ENCODE measurements at regions not wholly inside any gene's neighbourhood (a gene's known extent, or its start where the extent isn't known, plus 50 kb on each side); places are given as distances from the start of the nearest gene placed in this dataset.

DNA sequence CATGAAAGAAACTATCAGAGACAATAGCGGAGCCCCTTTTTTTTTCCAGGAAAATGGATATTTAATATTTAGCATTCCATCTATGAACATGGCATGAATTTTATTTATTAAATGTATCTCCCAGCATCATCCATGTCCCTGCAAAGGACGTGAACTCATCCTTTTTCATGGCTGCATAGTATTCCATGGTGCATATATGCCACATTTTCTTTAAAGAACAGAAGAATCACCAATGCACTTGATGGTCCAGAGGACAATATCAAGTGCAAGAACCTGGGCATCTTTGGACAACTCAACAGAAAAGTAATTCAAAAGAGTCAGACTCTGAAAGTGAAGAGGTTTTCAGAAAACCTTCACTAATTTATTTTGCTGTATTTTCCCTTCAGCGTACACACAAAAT lies 133.0 kb upstream of the SLC7A14 start:
- TF ChIP-seq, protein P1, sequence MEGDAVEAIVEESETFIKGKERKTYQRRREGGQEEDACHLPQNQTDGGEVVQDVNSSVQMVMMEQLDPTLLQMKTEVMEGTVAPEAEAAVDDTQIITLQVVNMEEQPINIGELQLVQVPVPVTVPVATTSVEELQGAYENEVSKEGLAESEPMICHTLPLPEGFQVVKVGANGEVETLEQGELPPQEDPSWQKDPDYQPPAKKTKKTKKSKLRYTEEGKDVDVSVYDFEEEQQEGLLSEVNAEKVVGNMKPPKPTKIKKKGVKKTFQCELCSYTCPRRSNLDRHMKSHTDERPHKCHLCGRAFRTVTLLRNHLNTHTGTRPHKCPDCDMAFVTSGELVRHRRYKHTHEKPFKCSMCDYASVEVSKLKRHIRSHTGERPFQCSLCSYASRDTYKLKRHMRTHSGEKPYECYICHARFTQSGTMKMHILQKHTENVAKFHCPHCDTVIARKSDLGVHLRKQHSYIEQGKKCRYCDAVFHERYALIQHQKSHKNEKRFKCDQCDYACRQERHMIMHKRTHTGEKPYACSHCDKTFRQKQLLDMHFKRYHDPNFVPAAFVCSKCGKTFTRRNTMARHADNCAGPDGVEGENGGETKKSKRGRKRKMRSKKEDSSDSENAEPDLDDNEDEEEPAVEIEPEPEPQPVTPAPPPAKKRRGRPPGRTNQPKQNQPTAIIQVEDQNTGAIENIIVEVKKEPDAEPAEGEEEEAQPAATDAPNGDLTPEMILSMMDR (IDR thresholded peaks at IDR 0.05): no peak
- no peak for TF ChIP-seq POLR2A (IDR thresholded peaks at IDR 0.05)

Measured in esophagus squamous epithelium (tissue), 4 donors.